ENCODE measurements at regions not wholly inside any gene's neighbourhood (a gene's known extent, or its start where the extent isn't known, plus 50 kb on each side); places are given as distances from the start of the nearest gene placed in this dataset.

DNA sequence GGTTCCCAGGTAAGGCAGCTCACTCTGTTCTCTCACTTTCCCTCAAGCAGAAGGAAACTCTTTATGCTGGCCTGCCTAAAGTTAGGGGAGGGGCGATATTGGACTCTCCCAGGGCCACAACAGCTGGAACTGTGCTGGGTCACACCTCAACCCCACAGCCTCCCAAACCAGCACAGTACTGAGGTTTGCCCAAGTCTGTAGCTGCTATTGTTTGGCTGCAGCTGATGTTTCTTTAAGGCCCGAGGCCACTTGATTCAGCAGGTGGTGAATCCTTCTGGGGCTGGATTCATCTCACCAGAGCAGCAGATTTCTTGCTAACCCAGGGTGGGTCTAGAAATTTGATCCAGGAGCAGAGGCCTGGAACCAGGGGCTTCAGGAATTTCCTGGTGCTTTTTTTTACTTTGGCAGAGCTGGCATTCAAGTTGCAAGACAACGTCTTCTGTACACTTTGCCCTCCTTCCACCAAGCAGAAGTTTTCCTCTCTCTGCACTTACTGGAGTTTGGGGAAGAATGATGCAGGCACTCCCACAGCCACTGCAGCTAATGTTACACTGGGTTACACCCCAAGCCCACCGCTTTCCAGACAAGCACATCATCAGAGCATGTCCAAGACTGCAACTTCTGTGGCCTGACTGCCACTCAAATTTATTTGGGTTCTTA is 544.7 kb upstream of the NDST4 start:
- H2AFZ ChIP-seq (ENCODE audit: low read length) = no peak overlapping the region
- no peak overlapping the region; a peak in 1 of 7 replicates for H3K27ac Mint-ChIP-seq

More for the DNA sequence above, 544.7 kb upstream of the NDST4 start:
- Histone ChIP-seq H3K79me2 (ENCODE audit: insufficient read depth, low read length) (no peaks in the 10 kb centered on the region), H2BK20ac (ENCODE audit: low read depth, low read length, poor library complexity, severe bottlenecking) (no peak overlapping the region), H4K91ac (ENCODE audit: insufficient read length, low read depth, low read length) (no peak overlapping the region), H3K56ac (ENCODE audit: insufficient read length, low read depth, low read length) (no peak overlapping the region), H4K8ac (replicated peaks; ENCODE audit: insufficient read length, low read depth, low read length) (no peak overlapping the region), H2BK5ac (ENCODE audit: insufficient read length, low read length) (no peak overlapping the region), H3K4me1 (ENCODE audit: insufficient read depth, low read length) (no peaks in the 10 kb centered on the region), H3K18ac (ENCODE audit: insufficient read length, low read depth, low read length) (no peak overlapping the region), H2AK5ac (ENCODE audit: insufficient read length, low read length) (no peak overlapping the region), H4K5ac (ENCODE audit: insufficient read length, low read depth, low read length) (no peak overlapping the region), H2BK15ac (ENCODE audit: low read depth, low read length) (no peak overlapping the region), H3K9ac (ENCODE audit: extremely low read depth, insufficient read length, low read length) (no peak overlapping the region), H3T11ph (ENCODE audit: low read length) (no peak overlapping the region), H3K23me2 (ENCODE audit: insufficient read length, low read depth, low read length, poor library complexity, severe bottlenecking) (no peaks in the 10 kb centered on the region), H3K4me2 (ENCODE audit: insufficient read depth, insufficient read length, low read length) (no peak overlapping the region), H4K20me1 (ENCODE audit: control insufficient read depth, insufficient read depth, insufficient read length) (no peaks in the 10 kb centered on the region), H3K9me3 (ENCODE audit: control insufficient read depth, low read depth, low read length) (no peaks in the 10 kb centered on the region), H3K4ac (ENCODE audit: low read depth, low read length) (no peak overlapping the region), H3K79me1 (ENCODE audit: insufficient read depth, low read depth, low read length, poor library complexity, severe bottlenecking) (no peaks in the 10 kb centered on the region), H3K27me3 (ENCODE audit: insufficient read depth, low read length) (no peaks in the 10 kb centered on the region), H2BK12ac (ENCODE audit: insufficient read length, low read depth, low read length) (no peak overlapping the region), H3K14ac (ENCODE audit: insufficient read depth, low read length) (no peak overlapping the region), H2BK120ac (ENCODE audit: low read depth, low read length, poor library complexity, severe bottlenecking) (no peak overlapping the region), H3K23ac (ENCODE audit: insufficient read length, low read depth, low read length) (no peak overlapping the region), H3K27ac (ENCODE audit: insufficient read length, low read depth, low read length) (no peak overlapping the region)
- Mint-ChIP-seq H3K27me3 (ENCODE audit: low read depth) (no peaks in the 10 kb centered on the region; the same call in 1 of the 2 replicates), H3K4me3 (no peak overlapping the region), H3K4me1 (peaks cover 0 to 9% of the 10 kb centered on the region in 2 experiments; a peak in 2 of 4 replicates), H3K36me3 (ENCODE audit: insufficient read depth in 1 of 3, low read depth in 3 of 3) (no peaks in the 10 kb centered on the region; a peak in 1 of 7 replicates), H3K9me3 (no peaks in the 10 kb centered on the region; a peak in 1 of 5 replicates)
- DNase-seq = no peak
- WGBS (ENCODE audit: extremely low coverage, insufficient read length, low lambda C conversion rate) = no CpG with 5 or more reads among the region's 4 CpGs
- TF ChIP-seq, protein P1, sequence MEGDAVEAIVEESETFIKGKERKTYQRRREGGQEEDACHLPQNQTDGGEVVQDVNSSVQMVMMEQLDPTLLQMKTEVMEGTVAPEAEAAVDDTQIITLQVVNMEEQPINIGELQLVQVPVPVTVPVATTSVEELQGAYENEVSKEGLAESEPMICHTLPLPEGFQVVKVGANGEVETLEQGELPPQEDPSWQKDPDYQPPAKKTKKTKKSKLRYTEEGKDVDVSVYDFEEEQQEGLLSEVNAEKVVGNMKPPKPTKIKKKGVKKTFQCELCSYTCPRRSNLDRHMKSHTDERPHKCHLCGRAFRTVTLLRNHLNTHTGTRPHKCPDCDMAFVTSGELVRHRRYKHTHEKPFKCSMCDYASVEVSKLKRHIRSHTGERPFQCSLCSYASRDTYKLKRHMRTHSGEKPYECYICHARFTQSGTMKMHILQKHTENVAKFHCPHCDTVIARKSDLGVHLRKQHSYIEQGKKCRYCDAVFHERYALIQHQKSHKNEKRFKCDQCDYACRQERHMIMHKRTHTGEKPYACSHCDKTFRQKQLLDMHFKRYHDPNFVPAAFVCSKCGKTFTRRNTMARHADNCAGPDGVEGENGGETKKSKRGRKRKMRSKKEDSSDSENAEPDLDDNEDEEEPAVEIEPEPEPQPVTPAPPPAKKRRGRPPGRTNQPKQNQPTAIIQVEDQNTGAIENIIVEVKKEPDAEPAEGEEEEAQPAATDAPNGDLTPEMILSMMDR (conservative IDR thresholded peaks at IDR 0.05) = no peak
